ENCODE measurements at regions not wholly inside any gene's neighbourhood (a gene's known extent, or its start where the extent isn't known, plus 50 kb on each side); places are given as distances from the start of the nearest gene placed in this dataset.

- no peaks in the 10 kb centered on the region for H3K9me3 Mint-ChIP-seq
These were observed 422.3 kb upstream of the RBFOX1 start for GRCh38 chr16:6910301-6910700.

GRCh38 chr16:6905601-6906000 is 427.0 kb upstream of the RBFOX1 start:
- TF ChIP-seq, protein P1, sequence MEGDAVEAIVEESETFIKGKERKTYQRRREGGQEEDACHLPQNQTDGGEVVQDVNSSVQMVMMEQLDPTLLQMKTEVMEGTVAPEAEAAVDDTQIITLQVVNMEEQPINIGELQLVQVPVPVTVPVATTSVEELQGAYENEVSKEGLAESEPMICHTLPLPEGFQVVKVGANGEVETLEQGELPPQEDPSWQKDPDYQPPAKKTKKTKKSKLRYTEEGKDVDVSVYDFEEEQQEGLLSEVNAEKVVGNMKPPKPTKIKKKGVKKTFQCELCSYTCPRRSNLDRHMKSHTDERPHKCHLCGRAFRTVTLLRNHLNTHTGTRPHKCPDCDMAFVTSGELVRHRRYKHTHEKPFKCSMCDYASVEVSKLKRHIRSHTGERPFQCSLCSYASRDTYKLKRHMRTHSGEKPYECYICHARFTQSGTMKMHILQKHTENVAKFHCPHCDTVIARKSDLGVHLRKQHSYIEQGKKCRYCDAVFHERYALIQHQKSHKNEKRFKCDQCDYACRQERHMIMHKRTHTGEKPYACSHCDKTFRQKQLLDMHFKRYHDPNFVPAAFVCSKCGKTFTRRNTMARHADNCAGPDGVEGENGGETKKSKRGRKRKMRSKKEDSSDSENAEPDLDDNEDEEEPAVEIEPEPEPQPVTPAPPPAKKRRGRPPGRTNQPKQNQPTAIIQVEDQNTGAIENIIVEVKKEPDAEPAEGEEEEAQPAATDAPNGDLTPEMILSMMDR (conservative IDR thresholded peaks at IDR 0.05) = no peak
- H3K4me3 Mint-ChIP-seq = no peak overlapping the region
- no peaks in the 10 kb centered on the region for H3K4me1 Mint-ChIP-seq
- H3K36me3 Mint-ChIP-seq (ENCODE audit: low read depth) = no peaks in the 10 kb centered on the region
- H3K27me3 Mint-ChIP-seq (ENCODE audit: low read depth) = peaks cover 3% of the 10 kb centered on the region
- H3K27ac Mint-ChIP-seq (ENCODE audit: unreplicated experiment) = no peak overlapping the region
- DNase-seq (ENCODE audit: low read depth, low spot score) = no peak
- no peaks in the 10 kb centered on the region for H3K9me3 Mint-ChIP-seq

More at GRCh38 chr16:6910301-6910700, 422.3 kb upstream of the RBFOX1 start:
- Mint-ChIP-seq H3K27ac (ENCODE audit: unreplicated experiment) (no peak overlapping the region), H3K4me3 (no peak overlapping the region), H3K4me1 (no peaks in the 10 kb centered on the region), H3K27me3 (ENCODE audit: low read depth) (peaks cover 8% of the 10 kb centered on the region), H3K36me3 (ENCODE audit: low read depth) (no peaks in the 10 kb centered on the region)
- TF ChIP-seq, protein P1 (conservative IDR thresholded peaks at IDR 0.05) = no peak
- DNase-seq (ENCODE audit: low read depth, low spot score) = no peak

DNA sequence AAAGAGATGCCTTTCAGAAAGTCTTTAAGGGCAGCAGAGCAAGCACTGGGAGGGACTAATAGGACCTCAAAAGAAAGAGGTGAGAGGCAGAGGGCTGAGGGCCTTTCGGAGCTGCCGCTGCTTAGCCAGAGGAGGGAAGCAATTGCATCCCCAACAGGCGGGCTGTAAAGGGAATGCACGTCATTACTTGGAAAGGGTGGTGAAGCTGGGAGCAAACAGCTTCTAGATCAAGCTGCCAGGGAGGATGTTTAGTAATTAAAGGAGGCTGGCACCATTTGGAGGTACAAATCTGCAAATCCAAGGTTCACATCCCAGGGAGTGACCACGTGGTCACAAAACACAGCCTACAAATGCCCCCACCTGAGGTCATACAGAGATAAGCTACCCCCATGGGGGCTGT is 429.0 kb upstream of the RBFOX1 start:
- Mint-ChIP-seq H3K4me1 (no peaks in the 10 kb centered on the region), H3K27ac (ENCODE audit: unreplicated experiment) (no peak overlapping the region), H3K27me3 (ENCODE audit: low read depth) (no peaks in the 10 kb centered on the region), H3K9me3 (no peaks in the 10 kb centered on the region), H3K36me3 (ENCODE audit: low read depth) (no peaks in the 10 kb centered on the region), H3K4me3 (no peak overlapping the region)
- TF ChIP-seq, protein P1 (conservative IDR thresholded peaks at IDR 0.05) = no peak
- no peak for DNase-seq (ENCODE audit: low read depth, low spot score)

DNA sequence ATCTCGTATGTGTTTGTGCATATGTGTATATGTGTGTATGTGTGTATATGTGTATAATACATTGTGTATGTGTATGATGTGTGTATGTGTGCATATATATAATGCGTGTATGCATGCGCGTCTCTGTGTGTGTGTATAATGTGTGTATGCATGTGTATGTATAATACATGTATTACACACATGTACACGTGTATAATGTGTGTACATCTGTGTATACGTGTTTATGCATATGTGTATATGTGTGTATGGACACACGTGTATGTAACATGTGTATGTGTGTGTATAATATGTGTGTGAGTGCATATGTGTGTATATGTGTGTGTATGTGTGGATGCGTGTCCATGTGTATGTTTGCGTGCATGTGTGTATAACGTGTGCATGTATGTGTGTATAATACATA is 433.7 kb upstream of the RBFOX1 start:
- TF ChIP-seq, protein P1 (conservative IDR thresholded peaks at IDR 0.05) = no peak
- no peak for DNase-seq (ENCODE audit: low read depth, low spot score)
- Mint-ChIP-seq H3K9me3 (no peaks in the 10 kb centered on the region), H3K36me3 (ENCODE audit: low read depth) (no peaks in the 10 kb centered on the region), H3K4me1 (peaks cover 5% of the 10 kb centered on the region), H3K4me3 (no peak overlapping the region), H3K27ac (ENCODE audit: unreplicated experiment) (no peak overlapping the region), H3K27me3 (ENCODE audit: low read depth) (no peaks in the 10 kb centered on the region)

- H3K27me3 Mint-ChIP-seq (ENCODE audit: low read depth) = peaks cover under 1% of the 10 kb centered on the region
- DNase-seq (ENCODE audit: low read depth, low spot score) = no peak
- no peaks in the 10 kb centered on the region for H3K36me3 Mint-ChIP-seq (ENCODE audit: low read depth)
- TF ChIP-seq, protein P1 (conservative IDR thresholded peaks at IDR 0.05) = no peak
- peaks cover 14% of the 10 kb centered on the region for H3K4me1 Mint-ChIP-seq
- H3K27ac Mint-ChIP-seq (ENCODE audit: unreplicated experiment) = no peak overlapping the region
- H3K9me3 Mint-ChIP-seq = no peaks in the 10 kb centered on the region
- no peak overlapping the region for H3K4me3 Mint-ChIP-seq
These were observed 434.7 kb upstream of the RBFOX1 start for GRCh38 chr16:6897876-6898485.
